HG02973 (cell line): ENCODE measurements at regions not wholly inside any gene's neighbourhood (a gene's known extent, or its start where the extent isn't known, plus 50 kb on each side); places are given as distances from the start of the nearest gene placed in this dataset.
"Not testable (repeated sequence)": the region's sequence is repeated elsewhere in the genome, so short reads cannot be mapped to it uniquely, and the experiment has no call there.

Experiments used
- ATAC-seq: cut with Tn5 transposase; IDR thresholded peaks from one replicate; pipeline ENCODE4 v1.9.1; 2021; ENCODE audit warnings: moderate library complexity; ENCODE audit not compliant: unreplicated experiment

DNA sequence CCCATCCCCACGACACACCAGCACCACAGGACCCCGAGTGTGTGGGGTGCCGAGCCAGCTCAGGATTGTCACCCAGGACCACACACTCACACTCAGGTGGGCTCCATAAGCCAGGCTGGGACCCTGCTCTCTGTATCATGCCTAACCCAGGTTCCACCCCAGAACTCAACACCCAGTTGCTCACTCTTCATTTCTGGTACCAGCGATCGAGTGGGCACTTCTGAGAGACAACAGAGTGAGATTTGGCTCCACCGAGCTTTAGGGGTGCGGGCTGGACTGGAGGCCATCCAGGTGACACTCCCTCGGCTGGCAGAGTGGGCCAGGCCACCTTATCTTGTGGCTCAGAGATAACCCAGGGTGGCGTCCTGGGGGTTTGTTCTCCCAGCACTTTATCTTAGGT is 1323.8 kb downstream of the BRD1 start:
- no peak for ATAC-seq

DNA sequence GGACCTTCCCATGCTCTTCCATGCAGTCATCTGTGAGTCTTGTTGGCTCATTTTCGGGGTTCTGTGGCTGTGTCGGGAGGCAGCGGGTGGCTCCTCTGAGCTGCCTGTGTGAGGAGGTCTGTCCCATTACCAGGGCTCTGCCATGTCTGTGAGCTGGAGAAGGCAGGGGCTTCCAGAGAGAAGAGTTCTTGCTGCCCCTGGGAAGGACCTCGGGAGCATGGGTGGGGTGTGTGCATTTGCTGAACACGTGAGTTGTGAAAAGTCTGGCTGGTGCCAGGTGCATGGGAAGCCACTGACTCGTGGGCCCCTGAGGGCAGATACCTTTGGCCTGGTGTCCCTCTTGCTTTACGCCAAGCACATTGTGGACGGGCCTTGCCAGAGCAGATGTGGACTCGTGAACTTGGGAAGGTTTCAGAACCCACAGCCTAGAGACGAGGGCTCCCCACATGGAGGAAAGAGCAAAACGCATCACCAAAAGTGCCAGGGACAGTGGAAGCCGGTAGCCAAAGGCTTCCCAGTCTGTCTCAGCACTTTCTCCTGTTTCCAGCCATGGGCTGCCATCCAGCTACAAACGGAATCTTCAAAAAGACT is 1324.5 kb downstream of the BRD1 start:
- ATAC-seq = no peak

GRCh38 chr22:48501231-48501750 is 1326.4 kb downstream of the BRD1 start:
- no peak for ATAC-seq

- ATAC-seq = no peak
These were observed 1327.0 kb downstream of the BRD1 start for GRCh38 chr22:48500471-48501230.

- ATAC-seq = no peak
These were observed 1327.9 kb downstream of the BRD1 start for GRCh38 chr22:48499456-48500425.

DNA sequence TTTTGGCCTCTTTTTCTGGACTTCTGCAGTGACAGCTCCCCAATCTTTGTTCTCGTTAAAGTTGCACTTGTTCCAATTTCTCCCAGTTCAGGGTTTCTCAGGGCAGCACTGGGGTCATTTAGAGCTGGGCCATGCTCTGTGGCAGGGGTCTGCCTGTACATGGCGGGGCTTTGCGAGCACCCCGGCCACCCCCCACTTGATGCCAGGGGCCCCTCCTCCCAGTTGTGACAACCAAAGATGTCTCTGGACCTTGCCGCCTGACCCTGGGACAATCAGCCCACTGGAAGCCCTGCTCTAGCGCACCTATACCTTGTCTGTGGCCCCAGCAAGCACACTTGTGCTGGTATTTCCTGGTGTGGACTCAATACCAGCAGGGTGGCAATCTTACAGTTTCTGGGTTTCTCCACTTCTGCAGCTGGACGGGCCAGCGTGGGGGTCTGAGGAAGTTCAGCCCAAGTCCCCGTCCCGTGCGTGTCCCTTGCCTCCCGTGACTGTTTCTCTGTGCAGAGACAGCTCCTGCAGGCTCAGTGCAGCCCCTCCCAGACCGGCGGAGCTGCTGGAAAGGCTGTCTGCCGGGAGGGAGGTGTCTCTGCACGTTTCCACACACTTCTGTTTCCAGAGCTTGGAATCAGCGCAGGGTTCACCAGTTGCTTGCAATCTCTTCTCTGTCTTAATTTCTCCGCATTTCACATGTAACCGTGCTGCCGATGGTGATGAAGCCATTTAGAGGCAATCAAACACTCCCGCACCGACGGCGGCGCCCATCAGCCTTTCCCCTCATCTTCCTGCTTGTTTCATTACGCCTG is 1328.9 kb downstream of the BRD1 start:
- no peak for ATAC-seq

DNA sequence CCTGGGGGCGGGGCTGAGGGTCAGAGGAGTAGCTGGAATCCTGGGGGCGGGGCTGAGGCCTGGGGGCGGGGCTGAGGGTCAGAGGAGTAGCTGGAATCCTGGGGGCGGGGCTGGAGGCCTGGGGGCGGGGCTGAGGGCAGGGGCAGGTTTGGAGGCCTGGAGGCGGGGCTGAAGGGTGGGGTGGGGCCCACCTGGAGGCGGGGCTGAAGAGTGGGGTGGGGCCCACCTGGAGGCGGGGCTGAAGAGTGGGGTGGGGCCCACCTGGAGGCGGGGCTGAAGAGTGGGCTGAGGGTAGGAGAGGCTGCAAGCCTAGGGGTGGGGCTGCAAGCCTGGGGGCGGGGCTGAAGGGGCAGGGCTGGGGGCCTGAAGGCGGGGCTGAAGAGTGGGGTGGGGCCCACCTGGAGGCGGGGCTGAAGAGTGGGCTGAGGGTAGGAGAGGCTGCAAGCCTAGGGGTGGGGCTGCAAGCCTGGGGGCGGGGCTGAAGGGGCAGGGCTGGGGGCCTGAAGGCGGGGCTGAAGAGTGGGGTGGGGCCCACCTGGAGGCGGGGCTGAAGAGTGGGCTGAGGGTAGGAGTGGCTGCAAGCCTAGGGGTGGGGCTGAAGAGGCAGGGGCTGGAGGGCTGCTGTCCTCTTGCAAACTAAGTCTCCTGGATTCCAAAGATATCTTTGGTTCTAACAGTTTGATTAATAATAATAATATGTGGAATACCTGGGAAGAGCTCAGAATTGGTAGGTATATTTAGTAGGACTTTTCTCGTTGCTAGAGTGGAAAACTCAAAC is 1329.7 kb downstream of the BRD1 start:
- not testable (repeated sequence) for ATAC-seq

DNA sequence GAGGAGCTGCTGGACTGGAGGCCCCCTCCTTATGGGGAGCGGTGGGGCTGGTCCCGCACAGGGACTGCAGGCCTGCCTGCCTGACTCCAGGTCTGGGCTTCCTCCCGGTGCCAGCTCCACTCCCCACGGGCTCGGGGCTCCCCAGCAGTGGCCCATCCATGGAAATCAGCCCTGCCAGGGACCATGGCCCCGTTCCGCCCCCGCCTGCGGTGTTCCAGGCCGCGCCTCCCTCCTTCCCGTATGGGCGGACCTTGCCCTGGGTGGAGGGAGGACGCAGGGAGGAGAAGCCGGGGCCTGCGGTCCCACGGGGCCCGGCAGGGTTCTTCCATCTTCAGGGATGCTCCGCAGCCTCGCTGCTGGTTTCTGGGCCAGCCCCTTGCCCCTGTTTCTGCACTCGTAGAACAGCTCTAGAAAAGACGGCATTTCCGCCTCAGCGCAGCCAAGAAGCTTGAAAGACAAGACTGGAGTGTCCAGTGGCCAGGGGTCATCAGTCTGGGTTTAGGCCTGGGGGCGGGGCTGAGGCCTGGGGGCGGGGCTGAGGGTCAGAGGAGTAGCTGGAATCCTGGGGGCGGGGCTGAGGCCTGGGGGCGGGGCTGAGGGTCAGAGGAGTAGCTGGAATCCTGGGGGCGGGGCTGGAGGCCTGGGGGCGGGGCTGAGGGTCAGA is 1330.6 kb downstream of the BRD1 start:
- no peak for ATAC-seq

GRCh38 chr22:48496226-48496845 is 1331.3 kb downstream of the BRD1 start:
- no peak for ATAC-seq

DNA sequence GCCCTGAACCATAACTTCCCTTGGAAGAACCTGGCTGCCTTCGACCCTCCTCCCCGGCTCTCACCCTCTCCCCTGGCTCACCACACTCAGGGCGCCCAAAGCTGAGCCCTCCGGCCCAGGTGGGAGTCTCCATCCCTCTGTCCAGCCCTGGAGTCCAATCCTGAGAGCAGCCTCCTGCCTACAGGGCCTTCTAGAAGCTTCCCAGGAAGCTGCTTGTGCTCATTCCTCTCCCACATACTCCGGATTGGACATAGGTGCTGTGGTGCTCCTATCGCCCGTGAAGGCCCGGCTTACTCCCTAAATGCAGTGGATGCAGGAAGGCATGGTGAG is 1332.0 kb downstream of the BRD1 start:
- no peak for ATAC-seq

- no peak for ATAC-seq
These were observed 1332.5 kb downstream of the BRD1 start for GRCh38 chr22:48494968-48495750.

GRCh38 chr22:48494256-48494967 is 1333.3 kb downstream of the BRD1 start:
- ATAC-seq = no peak

DNA sequence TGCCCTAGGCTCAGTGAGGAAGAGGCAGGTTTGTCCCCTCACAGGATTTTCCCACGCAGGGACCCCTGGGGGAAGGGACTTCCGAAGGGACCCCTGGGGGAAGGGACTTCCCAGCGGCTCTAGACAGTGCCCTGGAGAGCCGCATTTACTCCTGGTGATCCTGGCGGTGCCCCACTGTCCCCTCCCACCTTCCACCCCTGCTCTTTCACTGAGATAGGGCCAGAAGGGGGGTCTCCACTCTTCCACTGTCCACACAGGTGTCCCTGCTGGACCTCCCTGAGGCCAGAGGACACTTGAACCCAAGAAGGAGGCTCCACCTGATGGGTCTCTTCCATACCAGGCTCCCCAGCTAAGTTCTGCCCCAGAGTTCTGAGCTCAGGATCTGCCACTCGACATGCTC is 1333.9 kb downstream of the BRD1 start:
- no peak for ATAC-seq

DNA sequence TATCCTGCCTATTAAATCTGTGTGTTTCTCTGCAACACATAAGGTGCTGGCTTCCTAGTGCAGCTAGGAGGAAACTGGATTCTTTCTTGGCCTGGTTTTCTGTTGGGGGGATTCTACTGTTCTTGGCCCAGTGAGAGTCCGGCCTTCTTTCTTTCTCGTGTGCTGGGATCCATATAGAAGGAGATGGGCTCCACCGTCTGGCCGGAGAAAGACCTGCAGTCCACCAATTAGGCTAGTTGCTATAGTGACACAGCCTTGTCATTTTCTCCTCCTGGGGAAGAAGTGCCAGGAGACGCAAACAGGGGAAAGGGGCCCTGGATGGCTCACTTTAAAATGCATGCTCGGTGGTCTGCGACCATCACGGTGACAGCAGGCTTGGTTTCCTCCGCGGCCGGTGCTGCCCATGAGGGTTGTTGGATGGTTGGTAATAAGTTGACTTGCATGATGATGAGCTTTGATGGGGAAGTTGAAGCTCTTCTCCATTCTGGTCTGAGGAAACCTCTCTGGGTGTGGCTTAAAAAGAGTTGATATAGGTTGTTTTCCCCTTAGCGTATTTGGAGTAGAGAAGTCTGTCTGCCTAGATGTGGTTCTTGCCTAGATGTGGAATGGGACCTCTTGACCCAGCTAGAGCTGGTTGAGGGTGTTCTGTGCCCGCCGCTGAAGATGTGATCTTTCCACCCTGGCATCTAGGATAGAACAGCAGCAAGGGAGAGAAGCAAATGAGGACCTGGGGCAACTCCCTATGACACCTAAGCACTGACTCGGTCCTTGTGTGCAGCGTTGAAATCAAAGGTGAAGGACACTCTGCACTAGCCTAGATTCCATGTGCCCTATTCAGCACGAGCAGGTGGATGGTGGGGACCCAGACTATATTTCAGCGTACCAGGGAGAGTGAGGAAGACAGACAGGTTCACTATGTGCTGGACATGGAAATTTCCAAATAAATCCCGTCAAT is 1335.0 kb downstream of the BRD1 start:
- ATAC-seq = no peak

DNA sequence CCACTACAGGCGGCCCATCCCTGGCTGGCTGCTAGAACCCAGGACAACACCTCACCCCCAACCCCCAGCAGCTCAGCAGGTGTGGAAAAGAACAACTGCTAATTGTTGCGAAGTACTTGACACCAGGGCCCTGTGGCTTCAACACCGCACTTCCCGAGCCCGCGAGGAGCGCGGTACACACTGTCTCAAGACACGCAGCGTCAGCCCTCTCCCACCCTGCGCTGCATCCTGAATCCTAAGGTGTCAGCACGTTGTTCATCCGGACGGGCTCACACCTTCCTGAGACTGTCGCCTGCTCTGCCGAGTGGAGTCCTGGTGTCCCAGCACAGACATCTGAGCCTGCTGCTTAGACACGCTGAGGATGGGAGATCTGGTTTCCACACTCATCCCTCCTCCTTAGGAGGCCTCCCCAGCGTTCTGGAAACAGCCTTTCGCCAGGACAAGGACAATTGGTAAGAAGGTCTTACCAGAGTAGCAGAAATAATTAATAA is 1336.2 kb downstream of the BRD1 start:
- ATAC-seq = no peak
